CD4-positive, alpha-beta T cell treated with Interleukin-4 for 1 hour (primary cell): ENCODE measurements at regions not wholly inside any gene's neighbourhood (a gene's known extent, or its start where the extent isn't known, plus 50 kb on each side); places are given as distances from the start of the nearest gene placed in this dataset.
"Not testable (repeated sequence)": the region's sequence is repeated elsewhere in the genome, so short reads cannot be mapped to it uniquely, and the experiment has no call there.

Source experiments
- DNase-seq, 2 donors: peaks; one replicate each; pipeline ENCODE4 v3.0.0-alpha.2; 2020 to 2022

GRCh38 chr2:54031288-54031687 lies 60.5 kb upstream of the PSME4 start:
- not testable (repeated sequence) for DNase-seq

- DNase-seq = no peak
These were observed 60.0 kb upstream of the PSME4 start for GRCh38 chr2:54030806-54031205.

- no peak for DNase-seq
These were observed 59.6 kb upstream of the PSME4 start for GRCh38 chr2:54030396-54030741.

GRCh38 chr2:54029721-54030395 lies 59.1 kb upstream of the PSME4 start:
- no peak for DNase-seq

DNA sequence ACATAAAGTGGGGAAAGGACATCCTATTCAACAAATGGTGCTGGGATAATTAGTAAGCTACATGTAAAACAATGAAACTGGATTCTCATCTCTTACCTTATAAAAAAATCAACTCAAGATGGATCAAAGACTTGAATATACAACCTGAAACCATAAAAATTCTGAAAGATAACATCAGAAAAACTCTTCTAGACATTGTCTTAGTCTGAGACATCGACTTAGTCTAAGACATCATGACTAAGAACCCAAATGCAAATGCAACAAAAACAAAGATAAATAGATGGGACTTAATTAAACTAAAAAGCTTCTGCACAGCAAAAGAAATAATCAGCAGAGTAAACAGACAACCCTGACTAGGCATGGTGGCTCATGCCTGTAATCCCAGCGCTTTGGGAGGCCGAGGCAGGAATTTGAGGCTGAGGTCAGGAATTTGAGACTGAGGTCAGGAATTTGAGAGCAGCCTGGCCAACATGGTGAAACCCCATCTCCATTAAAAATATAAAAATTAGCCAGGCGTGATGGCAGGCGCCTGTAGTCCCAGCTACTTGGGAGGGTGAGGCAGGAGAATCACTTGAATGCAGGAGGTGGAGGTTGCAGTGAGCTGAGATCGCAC lies 54.8 kb upstream of the PSME4 start:
- DNase-seq = not testable (repeated sequence)

GRCh38 chr2:54024576-54024975 lies 53.8 kb upstream of the PSME4 start:
- no peak for DNase-seq

DNA sequence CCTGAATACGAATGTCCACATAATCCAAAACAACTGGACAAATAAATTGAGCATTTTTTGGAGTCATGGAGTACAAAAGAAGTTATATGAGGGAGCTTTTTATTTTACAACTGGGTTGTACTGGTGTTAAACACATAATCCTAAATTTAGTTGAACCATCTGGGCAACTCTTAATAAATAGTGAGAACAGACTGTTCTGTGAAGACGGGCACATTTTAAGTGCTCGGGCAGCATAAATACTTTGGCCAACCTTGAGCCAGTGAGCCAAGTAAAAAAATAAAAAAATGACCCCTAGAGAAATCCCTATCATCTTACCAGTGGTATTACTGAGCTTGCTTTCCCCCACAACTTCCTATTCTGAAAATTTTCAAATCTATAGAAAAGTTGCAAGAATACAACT lies 50.9 kb upstream of the PSME4 start:
- DNase-seq = no peak

DNA sequence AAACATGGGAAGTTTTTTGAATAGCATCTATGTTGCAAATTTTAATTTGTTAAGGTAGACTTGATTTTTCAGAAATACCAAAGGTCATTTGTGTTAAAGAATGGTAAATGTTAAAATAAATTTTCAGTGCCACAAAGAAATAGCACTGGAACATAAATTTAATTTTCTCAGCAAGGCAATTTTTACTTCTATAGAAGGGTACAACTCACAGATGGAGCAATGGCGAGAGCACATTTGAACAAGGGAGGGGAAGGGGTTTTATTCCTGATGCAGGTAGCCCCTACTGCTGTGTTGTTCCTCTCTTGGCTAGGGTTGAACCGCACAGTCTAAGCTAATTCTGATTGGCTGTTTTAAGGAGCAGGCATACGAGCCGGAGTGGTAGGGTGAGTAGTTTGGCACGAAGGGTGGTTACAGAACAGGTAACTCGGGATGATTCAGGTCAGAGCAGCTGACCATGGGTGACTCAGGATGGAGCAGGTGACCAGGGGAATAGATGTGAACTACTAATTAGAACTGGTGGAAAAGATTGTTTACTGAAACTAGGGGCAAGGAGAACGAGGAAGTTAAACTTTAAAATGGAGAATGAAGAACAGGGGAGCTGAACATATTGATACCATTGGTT lies 50.1 kb upstream of the PSME4 start:
- no peak for DNase-seq
